DND-41 (cell line): ENCODE measurements at regions not wholly inside any gene's neighbourhood (a gene's known extent, or its start where the extent isn't known, plus 50 kb on each side); places are given as distances from the start of the nearest gene placed in this dataset.

ENCODE experiments used
- CTCF ChIP-seq: IDR thresholded peaks from 2 replicates; pipeline ENCODE4 v1.5.1; 2012; ENCODE audit warnings: borderline replicate concordance, low read length, moderate library complexity, mild to moderate bottlenecking; ENCODE audit not compliant: poor library complexity, severe bottlenecking; ENCODE audit errors: extremely low read depth
- EZH2 ChIP-seq: IDR thresholded peaks from 3 replicates; pipeline ENCODE4 v1.6.1; 2012; ENCODE audit warnings: borderline replicate concordance, low read depth, mild to moderate bottlenecking, moderate library complexity, low read length, inconsistent platforms; ENCODE audit not compliant: severe bottlenecking

- TF ChIP-seq EZH2 = no peak
- no peak for TF ChIP-seq CTCF
These were observed 238.4 kb upstream of the HS6ST1 start for GRCh38 chr2:128557069-128557468.
